H1 (cell line): ENCODE measurements at regions not wholly inside any gene's neighbourhood (a gene's known extent, or its start where the extent isn't known, plus 50 kb on each side); places are given as distances from the start of the nearest gene placed in this dataset.

Source experiments
- CTCF ChIA-PET: fragments of 300-600 bp; sonication (Branson Sonifier 250); formaldehyde crosslinking; loops from one replicate; lab custom pipeline; 2021; ENCODE audit not compliant: partially characterized antibody; lab: Charles Lee
- POLR2A ChIA-PET: fragments of 300-600 bp; sonication (Branson Sonifier 250); formaldehyde crosslinking; loops from one replicate; lab custom pipeline; 2021; ENCODE audit warnings: inconsistent platforms; ENCODE audit not compliant: partially characterized antibody; lab: Charles Lee
- DNase-seq, 2 experiments: peaks; one replicate each; pipeline versions ENCODE4 v3.0.0 to v3.0.0-alpha.2; 2010 to 2022; ENCODE audit warnings: low spot score in 2 of 2, low read depth in 1 of 2, mixed read lengths in 1 of 2
- FAIRE-seq: peaks from 2 replicates; lab custom pipeline; 2011; peaks lifted over from hg19 to GRCh38; lab: Jason Lieb, UNC
- H2AFZ ChIP-seq: 2 replicates; pipeline ENCODE4 v1.8.1; 2012; ENCODE audit warnings: low read length, inconsistent platforms
- H2AK5ac ChIP-seq: 2 replicates; pipeline ENCODE4 v1.6.1; 2013; ENCODE audit warnings: low read depth, low read length
- H2BK120ac ChIP-seq: replicated peaks from 2 replicates; pipeline ENCODE3; 2013; ENCODE audit warnings: low read depth, low read length, inconsistent platforms
- H2BK12ac ChIP-seq: 2 replicates; pipeline ENCODE4 v1.6.1; 2013; ENCODE audit warnings: low read depth, low read length
- H2BK15ac ChIP-seq: 2 replicates; pipeline ENCODE4 v1.6.1; 2013; ENCODE audit warnings: low read length
- H2BK20ac ChIP-seq: 2 replicates; pipeline ENCODE4 v1.6.1; 2013; ENCODE audit warnings: low read length
- H2BK5ac ChIP-seq: 2 replicates; pipeline ENCODE4 v1.6.1; 2013; ENCODE audit warnings: low read depth, low read length
- H3K14ac ChIP-seq: 2 replicates; pipeline ENCODE4 v1.6.1; 2013; ENCODE audit warnings: inconsistent platforms; ENCODE audit not compliant: insufficient read length
- H3K18ac ChIP-seq: 2 replicates; pipeline ENCODE4 v1.6.1; 2013; ENCODE audit warnings: low read length; ENCODE audit errors: extremely low read depth
- H3K23ac ChIP-seq: 2 replicates; pipeline ENCODE4 v1.6.1; 2013; ENCODE audit warnings: inconsistent platforms; ENCODE audit not compliant: insufficient read length
- H3K23me2 ChIP-seq: 2 replicates; pipeline ENCODE4 v1.6.1; 2013; ENCODE audit warnings: low read depth, low read length
- H3K27ac ChIP-seq: 2 replicates; pipeline ENCODE4 v1.6.1; 2011; ENCODE audit warnings: low read depth, low read length, inconsistent platforms
- H3K27me3 ChIP-seq, 4 experiments: replicated peaks in 1 of 4; 1 replicate in 1 of 4; 2 replicates in 3 of 4; pipeline versions ENCODE4 v1.6.1 to v1.8.1; 2011 to 2013; ENCODE audit warnings: low read length in 3 of 4, mild to moderate bottlenecking in 3 of 4, inconsistent platforms in 2 of 4, mixed read lengths in 2 of 4, moderate library complexity in 1 of 4; ENCODE audit not compliant: control insufficient read depth in 3 of 4, insufficient read depth in 3 of 4; ENCODE audit errors: extremely low read depth in 1 of 4
- H3K36me3 ChIP-seq, 4 experiments: 2 replicates each; pipeline versions ENCODE4 v1.6.1 to v1.8.1; 2011 to 2013; ENCODE audit warnings: mild to moderate bottlenecking in 4 of 4, low read length in 3 of 4, moderate library complexity in 2 of 4, control low read depth in 1 of 4, inconsistent platforms in 1 of 4; ENCODE audit not compliant: insufficient read depth in 4 of 4, control insufficient read depth in 2 of 4
- H3K4ac ChIP-seq: replicated peaks from 2 replicates; pipeline ENCODE3; 2013; ENCODE audit warnings: low read length, low read depth, mixed read lengths, inconsistent platforms; ENCODE audit not compliant: insufficient read length
- H3K4me1 ChIP-seq, 4 experiments: replicated peaks in 1 of 4; 1 replicate in 1 of 4; 2 replicates in 3 of 4; pipeline versions ENCODE4 v1.6.1 to v1.8.1; 2011 to 2013; ENCODE audit warnings: low read length in 3 of 4, inconsistent platforms in 2 of 4, mixed read lengths in 1 of 4; ENCODE audit not compliant: insufficient read depth in 4 of 4, control insufficient read depth in 3 of 4
- H3K4me2 ChIP-seq, 2 experiments: 2 replicates each; pipeline versions ENCODE4 v1.6.1 to v1.8.1; 2011 to 2013; ENCODE audit warnings: low read depth in 2 of 2, low read length in 2 of 2, control low read depth in 1 of 2, inconsistent platforms in 1 of 2, mild to moderate bottlenecking in 1 of 2; ENCODE audit not compliant: insufficient read depth in 1 of 2
- H3K4me3 ChIP-seq, 4 experiments: fragments of 200-600, 300-600 bp in 1 of 4; sonication (generic), shearing (Covaris generic), sonication (Bioruptor Twin) in 1 of 4; 2 replicates each; pipeline versions ENCODE4 v1.5.1 to v1.8.1; 2011 to 2016; ENCODE audit warnings: low read length in 4 of 4, low read depth in 3 of 4, control low read depth in 2 of 4, inconsistent platforms in 2 of 4, mild to moderate bottlenecking in 2 of 4, mixed read lengths in 1 of 4, moderate library complexity in 1 of 4; ENCODE audit not compliant: insufficient read depth in 2 of 4; ENCODE audit errors: extremely low read depth in 1 of 4
- H3K56ac ChIP-seq: replicated peaks from 2 replicates; pipeline ENCODE3; 2013; ENCODE audit warnings: low read depth, mild to moderate bottlenecking, mixed read lengths, low read length, inconsistent platforms; ENCODE audit not compliant: insufficient read length
- H3K79me1 ChIP-seq: 2 replicates; pipeline ENCODE4 v1.6.1; 2013; ENCODE audit warnings: low read depth, low read length, control low read depth
- H3K79me2 ChIP-seq, 2 experiments: 2 replicates each; pipeline versions ENCODE4 v1.6.1 to v1.8.1; 2012 to 2013; ENCODE audit warnings: low read length in 2 of 2, mild to moderate bottlenecking in 2 of 2, inconsistent platforms in 1 of 2; ENCODE audit not compliant: insufficient read depth in 2 of 2, control insufficient read depth in 1 of 2
- H3K9ac ChIP-seq, 4 experiments: replicated peaks in 1 of 4; 1 replicate in 1 of 4; 2 replicates in 3 of 4; pipeline versions ENCODE4 v1.6.1 to v1.8.1; 2011 to 2013; ENCODE audit warnings: low read depth in 3 of 4, low read length in 3 of 4, control low read depth in 2 of 4, mild to moderate bottlenecking in 2 of 4, moderate library complexity in 2 of 4, inconsistent platforms in 1 of 4; ENCODE audit errors: extremely low read depth in 1 of 4
- H3K9me3 ChIP-seq, 2 experiments: 2 replicates each; pipeline versions ENCODE4 v1.6.1 to v1.8.1; 2012 to 2013; ENCODE audit warnings: mild to moderate bottlenecking in 2 of 2, moderate library complexity in 2 of 2, control low read depth in 1 of 2, inconsistent platforms in 1 of 2, low read depth in 1 of 2, low read length in 1 of 2, mixed read lengths in 1 of 2; ENCODE audit not compliant: insufficient read depth in 2 of 2
- H4K20me1 ChIP-seq, 2 experiments: replicated peaks in 1 of 2; 2 replicates each; pipeline versions ENCODE3 to v1.8.1; 2011 to 2013; ENCODE audit warnings: inconsistent platforms in 2 of 2, low read length in 2 of 2, mild to moderate bottlenecking in 1 of 2; ENCODE audit not compliant: insufficient read depth in 2 of 2, control insufficient read depth in 1 of 2
- H4K5ac ChIP-seq: 2 replicates; pipeline ENCODE4 v1.6.1; 2013; ENCODE audit warnings: low read length, low read depth, mixed read lengths, inconsistent platforms; ENCODE audit not compliant: insufficient read length
- H4K8ac ChIP-seq: 2 replicates; pipeline ENCODE4 v1.8.0; 2013; ENCODE audit warnings: mild to moderate bottlenecking, moderate library complexity, low read length, inconsistent platforms; ENCODE audit not compliant: insufficient read depth; ENCODE audit errors: extremely low read depth
- H4K91ac ChIP-seq: replicated peaks from 2 replicates; pipeline ENCODE3; 2013; ENCODE audit warnings: low read length, mixed read lengths, inconsistent platforms; ENCODE audit not compliant: insufficient read length
- RAD21 ChIP-seq, 2 experiments: IDR thresholded peaks in 1 of 2; conservative IDR thresholded peaks in 1 of 2; 2 replicates each; pipeline ENCODE4 v1.6.1; 2011; ENCODE audit warnings: low read depth in 2 of 2, low read length in 2 of 2, improper control_type of control experiment in 1 of 2, inconsistent platforms in 1 of 2, mild to moderate bottlenecking in 1 of 2, moderate library complexity in 1 of 2
- TAF1 ChIP-seq: IDR thresholded peaks from 2 replicates; pipeline ENCODE4 v1.6.1; 2011; ENCODE audit warnings: mild to moderate bottlenecking, low read depth, low read length
- WGBS, 2 experiments: shearing (Covaris generic) in 1 of 2; methylation state at CpG; one replicate each; pipeline versions ENCODE4 v1.1.6 to v1.1.7; 2013 to 2015; ENCODE audit warnings: low lambda C conversion rate in 2 of 2, mixed read lengths in 2 of 2, inconsistent platforms in 1 of 2, low coverage in 1 of 2, missing lambda C conversion rate in 1 of 2; ENCODE audit not compliant: insufficient replicate concordance in 2 of 2, insufficient coverage in 1 of 2, insufficient read length in 1 of 2; ENCODE audit errors: extremely low coverage in 1 of 2, missing lambda C conversion rate in 1 of 2; 5-methylcytosine and 5-hydroxymethylcytosine counted together

- DNase-seq (no peak), FAIRE-seq (no peak)
- Histone ChIP-seq H4K8ac (no peak overlapping the region), H2BK20ac (no peak overlapping the region), H2BK12ac (no peak overlapping the region), H4K5ac (no peak overlapping the region), H3K14ac (no peak overlapping the region), H3K9ac (no peak overlapping the region), H2AK5ac (no peak overlapping the region), H3K9me3 (no peaks in the 10 kb centered on the region), H2BK120ac (no peak overlapping the region), H3K23me2 (no peaks in the 10 kb centered on the region), H3K27me3 (no peaks in the 10 kb centered on the region), H3K18ac (no peak overlapping the region), H3K79me1 (no peaks in the 10 kb centered on the region), H3K56ac (no peak overlapping the region), H2BK15ac (no peak overlapping the region), H3K4me1 (no peaks in the 10 kb centered on the region), H3K79me2 (no peaks in the 10 kb centered on the region), H3K4me2 (no peak overlapping the region), H2AFZ (no peak overlapping the region), H3K27ac (no peak overlapping the region), H3K4me3 (no peak overlapping the region), H3K23ac (no peak overlapping the region), H3K36me3 (no peaks in the 10 kb centered on the region), H3K4ac (no peak overlapping the region), H2BK5ac (no peak overlapping the region), H4K91ac (no peak overlapping the region), H4K20me1 (no peaks in the 10 kb centered on the region)
- no peak for TF ChIP-seq RAD21 (IDR thresholded peaks at IDR 0.05 in 1 of 2, conservative IDR thresholded peaks at IDR 0.05 in 1 of 2; ENCODE audit: low read depth in 2 of 2, low read length in 2 of 2)
- no peak for TF ChIP-seq TAF1
- 89% methylated on average over 1 of the region's 1 CpG; no CpG with 5 or more reads in 1 of the 2 experiments for WGBS, 2 experiments
- ChIA-PET POLR2A (no interaction called here), CTCF (no interaction called here)
These were observed 627.1 kb upstream of the SLC8A1 start for GRCh38 chr2:41079011-41079410.
